ENCODE measurements at regions not wholly inside any gene's neighbourhood (a gene's known extent, or its start where the extent isn't known, plus 50 kb on each side); places are given as distances from the start of the nearest gene placed in this dataset.
A peak's percentile ranks its signal among the peaks of the same experiment; 100 is the strongest.
"Not testable (repeated sequence)": the region's sequence is repeated elsewhere in the genome, so short reads cannot be mapped to it uniquely, and the experiment has no call there.

- no peak for FAIRE-seq
These were observed 1048.1 kb downstream of the ROBO2 start for GRCh38 chr3:78088006-78088405.

- FAIRE-seq = no peak
These were observed 1050.5 kb downstream of the ROBO2 start for GRCh38 chr3:78090382-78090781.

- no peak for FAIRE-seq
These were observed 1051.7 kb downstream of the ROBO2 start for GRCh38 chr3:78091478-78092119.

GRCh38 chr3:78092574-78092973 lies 1052.7 kb downstream of the ROBO2 start:
- not testable (repeated sequence) for FAIRE-seq

- FAIRE-seq = no peak
These were observed 1056.8 kb downstream of the ROBO2 start for GRCh38 chr3:78096488-78097255.

- no peak for FAIRE-seq
These were observed 1058.5 kb downstream of the ROBO2 start for GRCh38 chr3:78098367-78098766.

GRCh38 chr3:78101384-78101783 lies 1061.5 kb downstream of the ROBO2 start:
- no peak for FAIRE-seq

GRCh38 chr3:78108269-78108961 lies 1068.5 kb downstream of the ROBO2 start:
- FAIRE-seq = not testable (repeated sequence)

GRCh38 chr3:78112291-78113010 lies 1072.6 kb downstream of the ROBO2 start:
- FAIRE-seq = no peak

- FAIRE-seq = no peak
These were observed 1076.1 kb downstream of the ROBO2 start for GRCh38 chr3:78115983-78116382.

GRCh38 chr3:78116874-78117273 lies 1077.0 kb downstream of the ROBO2 start:
- no peak for FAIRE-seq

GRCh38 chr3:78123058-78123457 lies 1083.2 kb downstream of the ROBO2 start:
- FAIRE-seq = no peak

- no peak for FAIRE-seq
These were observed 1089.8 kb downstream of the ROBO2 start for GRCh38 chr3:78129707-78130106.

- no peak for FAIRE-seq
These were observed 1090.9 kb downstream of the ROBO2 start for GRCh38 chr3:78130741-78131290.

GRCh38 chr3:78134496-78134895 lies 1094.6 kb downstream of the ROBO2 start:
- no peak for FAIRE-seq

- no peak for FAIRE-seq
These were observed 1099.3 kb downstream of the ROBO2 start for GRCh38 chr3:78139166-78139565.

- peak; percentile 30 for FAIRE-seq
These were observed 1100.4 kb downstream of the ROBO2 start for GRCh38 chr3:78140274-78140673.

- FAIRE-seq = no peak
These were observed 1101.0 kb downstream of the ROBO2 start for GRCh38 chr3:78140866-78141265.

- FAIRE-seq = no peak
These were observed 1101.4 kb downstream of the ROBO2 start for GRCh38 chr3:78141269-78141668.

- no peak for FAIRE-seq
These were observed 1103.1 kb downstream of the ROBO2 start for GRCh38 chr3:78143000-78143399.

- FAIRE-seq = no peak
These were observed 1109.3 kb downstream of the ROBO2 start for GRCh38 chr3:78148986-78149717.

- FAIRE-seq = no peak
These were observed 1114.1 kb downstream of the ROBO2 start for GRCh38 chr3:78153973-78154372.
